Upper lobe of right lung (tissue), 1 donor: ENCODE measurements at regions not wholly inside any gene's neighbourhood (a gene's known extent, or its start where the extent isn't known, plus 50 kb on each side); places are given as distances from the start of the nearest gene placed in this dataset.
A peak's percentile ranks its signal among the peaks of the same experiment; 100 is the strongest.
"Not testable (repeated sequence)": the region's sequence is repeated elsewhere in the genome, so short reads cannot be mapped to it uniquely, and the experiment has no call there.

Experiments used
- ATAC-seq: fragments of 200-7000 bp; cut with Tn5 transposase; one replicate; pipeline ENCODE4 v1.9.1; 2020; ENCODE audit warnings: mild to moderate bottlenecking, moderate library complexity
- DNase-seq: peaks from one replicate; pipeline ENCODE4 v3.0.0-alpha.2; 2020
- H3K27ac ChIP-seq: fragments of 200-600 bp; one replicate; pipeline ENCODE4 v1.8.0; 2022
- H3K27me3 ChIP-seq: fragments of 200-600 bp; one replicate; pipeline ENCODE4 v1.8.0; 2022; ENCODE audit warnings: mild to moderate bottlenecking
- H3K36me3 ChIP-seq: fragments of 200-600 bp; one replicate; pipeline ENCODE4 v1.8.0; 2022
- H3K4me1 ChIP-seq: fragments of 200-600 bp; one replicate; pipeline ENCODE4 v1.8.0; 2022
- H3K4me3 ChIP-seq: fragments of 200-600 bp; one replicate; pipeline ENCODE4 v1.8.0; 2022; ENCODE audit warnings: mild to moderate bottlenecking
- H3K9me3 ChIP-seq: fragments of 200-600 bp; one replicate; pipeline ENCODE4 v1.8.0; 2022
- intact Hi-C: fragments of 100-400 bp; cut with DNase I; formaldehyde crosslinking; loops from one replicate; pipeline ENCODE4 v1.11.0; 2022
- TF ChIP-seq, protein P1 (sequence below): fragments of 200-600 bp; IDR thresholded peaks from one replicate; pipeline ENCODE4 v1.8.0; 2022; ENCODE audit warnings: antibody characterized with exemption
- donor health status: DM: no; HTN: yes; CAD: no; lungs with severe emphysema.

DNA sequence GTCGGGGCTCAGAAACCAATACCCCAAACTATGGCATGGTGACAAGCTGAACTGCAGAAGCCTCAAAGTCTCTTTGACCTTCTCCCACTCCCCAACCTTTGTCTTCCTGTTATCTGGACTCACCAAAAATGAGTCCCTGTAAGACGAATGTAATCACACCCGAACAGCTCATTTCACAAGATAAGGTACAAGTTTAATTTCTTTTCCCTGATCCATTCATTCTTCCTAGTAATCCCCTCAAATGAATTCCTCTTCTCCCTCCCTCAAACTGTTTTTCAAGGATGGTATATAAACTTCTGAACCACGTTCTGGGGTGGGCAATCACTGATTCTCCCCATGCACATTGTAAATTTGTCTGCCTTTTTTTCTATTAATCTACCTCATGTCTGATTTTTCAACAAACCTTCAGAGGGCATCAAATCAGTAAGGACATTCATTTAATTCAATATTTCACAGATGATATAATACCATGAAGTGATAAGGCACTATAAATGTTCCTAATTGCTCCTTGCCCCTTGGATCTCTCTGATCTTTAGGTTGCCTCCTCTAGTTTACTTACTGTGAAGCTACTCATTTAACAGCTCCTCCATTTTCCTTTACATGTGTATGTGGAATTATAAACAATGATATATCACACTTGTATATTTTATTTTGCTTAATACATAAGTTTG lies 77.2 kb downstream of the OR2B2 start:
- ATAC-seq, result no peak
- no peak for DNase-seq
- Histone ChIP-seq H3K4me3 (no peak overlapping the region), H3K9me3 (no peaks in the 10 kb centered on the region), H3K36me3 (peaks cover 4% of the 10 kb centered on the region), H3K27me3 (no peaks in the 10 kb centered on the region), H3K4me1 (peaks cover 27% of the 10 kb centered on the region), H3K27ac (no peak overlapping the region)
- TF ChIP-seq, protein P1, sequence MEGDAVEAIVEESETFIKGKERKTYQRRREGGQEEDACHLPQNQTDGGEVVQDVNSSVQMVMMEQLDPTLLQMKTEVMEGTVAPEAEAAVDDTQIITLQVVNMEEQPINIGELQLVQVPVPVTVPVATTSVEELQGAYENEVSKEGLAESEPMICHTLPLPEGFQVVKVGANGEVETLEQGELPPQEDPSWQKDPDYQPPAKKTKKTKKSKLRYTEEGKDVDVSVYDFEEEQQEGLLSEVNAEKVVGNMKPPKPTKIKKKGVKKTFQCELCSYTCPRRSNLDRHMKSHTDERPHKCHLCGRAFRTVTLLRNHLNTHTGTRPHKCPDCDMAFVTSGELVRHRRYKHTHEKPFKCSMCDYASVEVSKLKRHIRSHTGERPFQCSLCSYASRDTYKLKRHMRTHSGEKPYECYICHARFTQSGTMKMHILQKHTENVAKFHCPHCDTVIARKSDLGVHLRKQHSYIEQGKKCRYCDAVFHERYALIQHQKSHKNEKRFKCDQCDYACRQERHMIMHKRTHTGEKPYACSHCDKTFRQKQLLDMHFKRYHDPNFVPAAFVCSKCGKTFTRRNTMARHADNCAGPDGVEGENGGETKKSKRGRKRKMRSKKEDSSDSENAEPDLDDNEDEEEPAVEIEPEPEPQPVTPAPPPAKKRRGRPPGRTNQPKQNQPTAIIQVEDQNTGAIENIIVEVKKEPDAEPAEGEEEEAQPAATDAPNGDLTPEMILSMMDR, result no peak
- intact Hi-C loops, result no loop called here

DNA sequence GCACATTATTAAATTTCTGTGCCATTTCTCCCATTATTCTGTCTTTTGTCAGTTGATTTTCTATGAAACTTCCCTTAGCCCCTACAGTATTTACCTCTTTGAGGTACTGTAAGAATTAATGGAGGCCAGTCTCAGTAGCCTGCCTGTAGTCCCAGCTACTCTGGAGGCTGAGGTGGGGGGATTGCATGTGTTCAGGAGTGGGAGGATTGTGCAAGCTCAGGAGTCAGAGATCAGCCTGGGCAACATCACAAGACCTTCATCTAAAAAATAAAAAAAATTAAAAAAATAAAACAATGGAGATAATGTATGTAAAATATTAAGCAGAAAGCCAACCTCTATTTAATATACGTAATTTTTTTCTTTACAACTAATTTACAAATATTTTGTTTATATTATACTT lies 77.8 kb downstream of the OR2B2 start:
- H3K4me3 ChIP-seq, result no peak overlapping the region
- H3K36me3 ChIP-seq, result peaks cover 4% of the 10 kb centered on the region
- intact Hi-C loops, result no loop called here
- H3K9me3 ChIP-seq, result no peaks in the 10 kb centered on the region
- H3K27ac ChIP-seq, result no peak overlapping the region
- no peaks in the 10 kb centered on the region for H3K27me3 ChIP-seq
- no peak for DNase-seq
- TF ChIP-seq, protein P1, result no peak
- no peak for ATAC-seq
- H3K4me1 ChIP-seq, result peaks cover 21% of the 10 kb centered on the region

DNA sequence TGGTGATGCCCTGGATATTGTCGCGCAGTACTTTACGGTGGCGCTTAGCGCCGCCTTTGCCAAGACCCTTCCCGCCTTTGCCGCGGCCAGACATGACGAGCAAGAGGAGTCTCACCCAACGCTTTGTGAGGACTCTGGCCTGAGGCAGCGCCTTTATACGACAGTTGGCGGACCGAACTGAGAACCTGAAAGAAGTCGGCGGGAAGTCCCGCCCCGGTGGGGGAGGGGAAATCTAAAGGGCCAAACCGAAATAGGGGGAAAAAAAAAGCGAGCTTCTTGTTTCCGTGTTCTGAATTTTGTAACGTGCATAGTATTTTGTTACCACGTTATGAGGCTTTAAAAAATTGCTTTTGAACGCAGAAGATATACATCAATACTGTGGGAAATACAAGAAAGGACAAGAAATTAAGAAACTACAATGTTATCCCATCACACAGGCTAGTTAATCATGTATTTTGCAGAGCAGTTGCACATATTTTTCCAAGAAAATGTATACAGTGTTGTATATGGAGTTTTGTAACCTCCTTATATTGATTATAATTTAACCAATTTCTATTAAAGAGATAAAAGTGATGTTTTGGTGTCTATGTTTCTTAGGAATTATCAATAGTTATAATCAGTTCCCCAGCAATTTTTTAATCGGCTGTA lies 80.6 kb downstream of the OR2B2 start:
- peak overlapping the region; percentile 58 for H3K4me3 ChIP-seq
- ATAC-seq (peak; percentile 98), DNase-seq (peak; percentile 86)
- peaks cover 15% of the 10 kb centered on the region for H3K4me1 ChIP-seq
- H3K36me3 ChIP-seq, intact Hi-C loops, H3K9me3 ChIP-seq, H3K27me3 ChIP-seq: not testable (repeated sequence)
- H3K27ac ChIP-seq, result peak overlapping the region; percentile 45

DNA sequence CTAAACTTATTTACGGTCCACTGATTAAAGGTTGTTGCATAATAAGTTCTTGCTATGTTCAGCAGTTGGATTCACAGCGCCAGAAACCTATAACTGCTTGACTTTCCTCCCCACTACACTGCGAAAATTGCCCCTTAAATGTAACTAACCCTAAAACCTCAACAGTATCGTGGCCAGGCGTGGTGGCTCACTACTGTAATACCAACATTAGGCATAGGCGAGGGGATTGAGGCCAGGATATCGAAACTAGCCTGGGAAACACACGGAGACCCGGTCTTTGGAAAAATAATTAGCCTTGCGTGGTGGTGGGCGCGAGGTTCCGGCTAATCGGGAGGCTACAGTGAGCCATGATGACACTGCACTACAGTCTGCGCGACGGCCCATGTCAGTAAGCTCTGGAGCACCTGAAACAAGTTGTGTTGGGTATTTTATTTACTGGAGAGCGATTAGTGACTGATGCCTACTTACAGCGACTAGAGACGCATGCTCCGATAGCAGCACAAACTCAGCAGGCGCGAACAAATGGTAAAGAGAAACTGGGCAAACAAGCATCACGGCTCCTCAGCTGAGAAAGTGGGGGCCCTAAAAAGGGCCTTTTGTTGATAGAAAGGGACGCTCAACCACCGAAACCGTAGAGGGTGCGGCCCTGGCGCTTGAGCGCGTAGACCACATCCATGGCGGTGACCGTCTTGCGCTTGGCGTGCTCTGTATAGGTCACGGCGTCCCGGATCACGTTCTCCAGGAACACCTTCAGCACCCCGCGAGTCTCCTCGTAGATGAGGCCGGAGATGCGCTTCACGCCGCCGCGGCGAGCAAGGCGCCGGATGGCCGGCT lies 81.4 kb downstream of the OR2B2 start:
- intact Hi-C loops, H3K27me3 ChIP-seq, H3K4me1 ChIP-seq, H3K9me3 ChIP-seq, DNase-seq, H3K36me3 ChIP-seq: not testable (repeated sequence)
- peak; percentile 85 for ATAC-seq
- peak overlapping the region; percentile 58 for H3K4me3 ChIP-seq
- peak overlapping the region; percentile 81 for H3K27ac ChIP-seq

DNA sequence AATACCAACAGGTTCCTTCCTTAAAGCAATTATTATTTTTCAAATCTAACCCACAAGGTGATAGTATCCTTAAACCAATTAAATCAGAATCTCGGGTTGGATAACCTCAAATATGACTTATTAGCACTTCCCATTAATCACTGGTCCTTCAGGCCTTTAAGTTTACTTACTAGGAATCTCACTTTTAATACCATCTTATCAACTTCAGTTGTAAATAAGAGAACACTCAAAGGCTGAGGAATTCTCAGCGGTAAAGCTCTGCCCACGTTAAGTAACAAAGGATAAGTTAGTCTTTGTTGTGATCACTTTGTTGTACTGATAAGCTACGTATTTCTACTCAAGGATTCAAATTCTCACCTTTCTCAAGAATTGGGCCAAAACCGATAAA lies 82.0 kb downstream of the OR2B2 start:
- Histone ChIP-seq H3K4me3 (peak overlapping the region; percentile 58), H3K36me3 (peaks cover 4% of the 10 kb centered on the region), H3K4me1 (peaks cover 4% of the 10 kb centered on the region), H3K27me3 (no peaks in the 10 kb centered on the region), H3K27ac (peak overlapping the region; percentile 81), H3K9me3 (no peaks in the 10 kb centered on the region)
- DNase-seq (no peak), ATAC-seq (no peak)
- intact Hi-C loops, result no loop called here
- TF ChIP-seq, protein P1, result no peak

DNA sequence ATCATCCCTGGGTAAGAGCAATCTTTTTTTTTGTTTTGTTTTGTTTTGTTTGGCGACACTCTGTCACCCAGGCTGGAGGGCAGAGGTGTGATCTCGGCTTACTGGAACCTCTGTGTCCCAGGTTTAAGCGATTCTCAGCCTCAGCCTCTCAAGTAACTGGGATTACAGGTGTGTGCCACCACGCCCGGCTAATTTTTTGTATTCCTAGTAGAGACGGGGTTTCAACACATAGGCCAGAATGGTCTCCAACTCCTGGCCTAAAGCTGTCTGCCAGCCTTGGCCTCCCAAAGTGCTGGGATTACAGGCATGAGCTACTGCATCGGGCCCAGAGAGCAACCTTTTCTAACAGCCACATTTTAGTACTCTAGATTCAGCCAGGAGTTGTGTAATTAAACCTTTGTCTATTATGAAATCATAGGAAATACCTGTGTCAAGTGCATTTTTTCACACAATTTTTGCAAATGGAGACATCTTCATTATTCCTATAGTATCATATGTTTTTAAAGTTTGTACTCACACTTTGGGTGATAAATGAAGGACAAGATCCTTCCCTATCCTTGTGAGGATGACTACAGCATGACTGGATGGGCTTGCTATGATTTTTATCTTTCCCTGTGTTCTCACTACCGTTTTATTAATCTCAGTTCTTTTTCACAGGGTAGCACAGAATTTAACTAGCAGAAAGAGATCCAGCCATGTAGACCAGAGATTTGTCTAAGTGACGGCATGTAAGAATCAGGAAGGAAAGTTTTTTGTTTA lies 82.6 kb downstream of the OR2B2 start:
- Histone ChIP-seq H3K27me3 (no peaks in the 10 kb centered on the region), H3K9me3 (no peaks in the 10 kb centered on the region), H3K4me1 (no peaks in the 10 kb centered on the region), H3K4me3 (no peak overlapping the region), H3K36me3 (peaks cover 4% of the 10 kb centered on the region), H3K27ac (peak overlapping the region; percentile 81)
- TF ChIP-seq, protein P1, result no peak
- ATAC-seq (peak; percentile 10), DNase-seq (no peak)
- intact Hi-C loops, result no loop called here

DNA sequence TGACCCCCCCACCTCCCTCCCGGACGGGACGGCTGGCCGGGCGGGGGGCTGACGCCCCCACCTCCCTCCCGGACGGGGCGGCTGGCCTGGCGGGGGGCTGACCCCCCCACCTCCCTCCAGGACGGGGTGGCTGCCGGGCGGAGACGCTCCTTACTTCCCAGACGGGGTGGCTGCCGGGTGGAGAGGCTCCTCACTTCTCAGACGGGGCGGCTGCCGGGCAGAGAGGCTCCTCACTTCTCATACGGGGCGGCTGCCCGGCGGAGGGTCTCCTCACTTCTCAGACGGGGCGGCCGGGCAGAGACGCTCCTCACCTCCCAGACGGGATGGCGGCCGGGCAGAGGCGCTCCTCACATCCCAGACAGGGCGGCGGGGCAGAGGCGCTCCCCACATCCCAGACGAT lies 84.7 kb downstream of the OR2B2 start:
- H3K4me3 ChIP-seq, H3K4me1 ChIP-seq, ATAC-seq, DNase-seq, H3K9me3 ChIP-seq, H3K27me3 ChIP-seq, intact Hi-C loops, H3K36me3 ChIP-seq, H3K27ac ChIP-seq: not testable (repeated sequence)

DNA sequence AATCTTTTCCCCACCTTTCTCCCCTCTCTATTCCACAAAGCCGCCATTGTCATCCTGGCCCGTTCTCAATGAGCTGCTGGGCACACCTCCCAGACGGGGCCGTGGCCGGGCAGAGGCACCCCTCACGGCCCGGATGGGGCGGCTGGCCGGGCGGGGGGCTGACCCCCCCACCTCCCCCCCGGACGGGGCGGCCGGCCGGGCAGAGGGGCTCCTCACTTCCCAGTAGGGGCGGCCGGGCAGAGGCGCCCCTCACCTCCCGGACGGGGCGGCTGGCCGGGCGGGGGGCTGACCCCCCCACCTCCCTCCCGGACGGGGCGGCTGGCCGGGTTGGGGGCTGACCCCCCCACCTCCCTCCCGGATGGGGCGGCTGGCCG lies 85.6 kb downstream of the OR2B2 start:
- H3K27me3 ChIP-seq, H3K4me1 ChIP-seq, H3K4me3 ChIP-seq, intact Hi-C loops, H3K27ac ChIP-seq, ATAC-seq, DNase-seq, H3K9me3 ChIP-seq, H3K36me3 ChIP-seq: not testable (repeated sequence)

DNA sequence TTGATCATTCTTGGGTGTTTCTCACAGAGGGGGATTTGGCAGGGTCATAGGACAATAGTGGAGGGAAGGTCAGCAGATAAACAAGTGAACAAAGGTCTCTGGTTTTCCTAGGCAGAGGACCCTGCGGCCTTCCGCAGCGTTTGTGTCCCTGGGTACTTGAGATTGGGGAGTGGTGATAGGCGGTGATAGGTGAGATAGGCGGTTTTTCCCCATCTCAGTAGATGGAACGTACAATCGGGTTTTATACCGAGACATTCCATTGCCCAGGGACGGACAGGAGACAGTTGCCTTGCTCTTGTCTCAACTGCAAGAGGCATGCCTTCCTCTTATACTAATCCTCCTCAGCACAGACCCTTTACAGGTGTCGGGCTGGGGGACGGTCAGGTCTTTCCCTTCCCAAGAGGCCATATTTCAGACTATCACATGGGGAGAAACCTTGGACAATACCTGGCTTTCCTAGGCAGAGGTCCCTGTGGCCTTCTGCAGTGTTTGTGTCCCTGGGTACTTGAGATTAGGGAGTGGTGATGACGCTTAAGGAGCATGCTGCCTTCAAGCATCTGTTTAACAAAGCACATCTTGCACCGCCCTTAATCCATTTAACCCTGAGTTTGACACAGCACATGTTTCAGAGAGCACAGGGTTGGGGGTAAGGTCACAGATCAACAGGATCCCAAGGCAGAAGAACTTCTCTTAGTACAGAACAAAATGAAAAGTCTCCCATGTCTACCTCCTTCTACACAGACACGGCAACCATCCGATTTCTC lies 86.2 kb downstream of the OR2B2 start:
- H3K4me1 ChIP-seq, H3K27ac ChIP-seq, DNase-seq, ATAC-seq, H3K27me3 ChIP-seq, intact Hi-C loops, H3K9me3 ChIP-seq, H3K36me3 ChIP-seq, H3K4me3 ChIP-seq: not testable (repeated sequence)
